GM19372 (cell line): ENCODE measurements at regions not wholly inside any gene's neighbourhood (a gene's known extent, or its start where the extent isn't known, plus 50 kb on each side); places are given as distances from the start of the nearest gene placed in this dataset.

ENCODE experiments used
- ATAC-seq: cut with Tn5 transposase; IDR thresholded peaks from one replicate; pipeline ENCODE4 v1.9.1; 2021; ENCODE audit warnings: mild to moderate bottlenecking, low read depth, moderate library complexity; ENCODE audit not compliant: unreplicated experiment

GRCh38 chrX:45274576-45274975 lies 73.9 kb upstream of the DIPK2B start:
- no peak for ATAC-seq

- ATAC-seq = no peak
These were observed 66.3 kb upstream of the DIPK2B start for GRCh38 chrX:45267007-45267406.

- ATAC-seq = no peak
These were observed 65.8 kb upstream of the DIPK2B start for GRCh38 chrX:45266456-45266855.

DNA sequence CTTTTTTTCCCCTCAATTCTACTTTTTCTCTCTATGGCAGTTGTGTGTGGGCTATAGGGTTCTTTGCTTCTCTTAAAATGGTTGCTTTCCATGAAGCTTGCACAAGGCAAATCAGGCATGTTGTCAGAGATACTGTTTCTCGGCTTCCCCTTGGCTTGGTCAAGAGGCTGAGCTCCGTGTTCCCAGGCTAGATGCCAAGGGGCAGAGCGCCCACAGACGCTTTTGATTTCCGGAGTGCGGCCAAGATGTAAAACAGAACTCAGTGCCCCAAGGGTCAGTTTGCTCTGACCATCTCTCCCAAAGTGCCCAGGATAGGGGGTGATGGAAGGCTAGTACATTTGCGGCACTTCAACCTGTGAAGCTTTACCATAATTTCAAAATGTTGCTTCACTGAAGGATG lies 64.2 kb upstream of the DIPK2B start:
- no peak for ATAC-seq

GRCh38 chrX:45261471-45261870 lies 60.8 kb upstream of the DIPK2B start:
- no peak for ATAC-seq

GRCh38 chrX:45261005-45261404 lies 60.3 kb upstream of the DIPK2B start:
- ATAC-seq = no peak

GRCh38 chrX:45258731-45259402 lies 58.2 kb upstream of the DIPK2B start:
- no peak for ATAC-seq
